HG03095 (cell line): ENCODE measurements at regions not wholly inside any gene's neighbourhood (a gene's known extent, or its start where the extent isn't known, plus 50 kb on each side); places are given as distances from the start of the nearest gene placed in this dataset.
A peak's percentile ranks its signal among the peaks of the same experiment; 100 is the strongest.

Source experiments
- ATAC-seq: cut with Tn5 transposase; IDR thresholded peaks from one replicate; pipeline ENCODE4 v1.9.1; 2021; ENCODE audit warnings: moderate library complexity; ENCODE audit not compliant: unreplicated experiment

- ATAC-seq: no peak
These were observed 438.3 kb downstream of the RFPL4B start for GRCh38 chr6:112785408-112785807.

- no peak for ATAC-seq
These were observed 439.7 kb downstream of the RFPL4B start for GRCh38 chr6:112786801-112787200.

GRCh38 chr6:112787371-112787770 lies 440.2 kb downstream of the RFPL4B start:
- ATAC-seq: no peak

- ATAC-seq: no peak
These were observed 448.2 kb downstream of the RFPL4B start for GRCh38 chr6:112795316-112795715.

- ATAC-seq: no peak
These were observed 449.6 kb downstream of the RFPL4B start for GRCh38 chr6:112796712-112797111.

GRCh38 chr6:112799889-112800288 lies 452.8 kb downstream of the RFPL4B start:
- no peak for ATAC-seq

- no peak for ATAC-seq
These were observed 453.3 kb downstream of the RFPL4B start for GRCh38 chr6:112800439-112800838.

GRCh38 chr6:112800916-112801315 lies 453.8 kb downstream of the RFPL4B start:
- ATAC-seq: no peak

GRCh38 chr6:112801468-112802080 lies 454.4 kb downstream of the RFPL4B start:
- ATAC-seq: no peak

- ATAC-seq: no peak
These were observed 455.0 kb downstream of the RFPL4B start for GRCh38 chr6:112802144-112802543.

- ATAC-seq: no peak
These were observed 457.7 kb downstream of the RFPL4B start for GRCh38 chr6:112804638-112805330.

GRCh38 chr6:112806163-112806865 lies 459.2 kb downstream of the RFPL4B start:
- ATAC-seq: no peak

- ATAC-seq: no peak
These were observed 474.3 kb downstream of the RFPL4B start for GRCh38 chr6:112821476-112821875.

GRCh38 chr6:112822769-112823168 lies 475.6 kb downstream of the RFPL4B start:
- no peak for ATAC-seq

- ATAC-seq: peak; percentile 93
These were observed 480.7 kb downstream of the RFPL4B start for GRCh38 chr6:112827793-112828192.

- ATAC-seq: no peak
These were observed 483.9 kb downstream of the RFPL4B start for GRCh38 chr6:112831022-112831421.

- no peak for ATAC-seq
These were observed 486.5 kb downstream of the RFPL4B start for GRCh38 chr6:112833581-112834131.

GRCh38 chr6:112835078-112835477 lies 487.9 kb downstream of the RFPL4B start:
- no peak for ATAC-seq

- no peak for ATAC-seq
These were observed 492.4 kb downstream of the RFPL4B start for GRCh38 chr6:112839525-112839961.

- ATAC-seq: peak; percentile 73
These were observed 494.6 kb downstream of the RFPL4B start for GRCh38 chr6:112841553-112842329.

- peak; percentile 18 for ATAC-seq
These were observed 495.2 kb downstream of the RFPL4B start for GRCh38 chr6:112842330-112842685.
